ENCODE measurements at regions not wholly inside any gene's neighbourhood (a gene's known extent, or its start where the extent isn't known, plus 50 kb on each side); places are given as distances from the start of the nearest gene placed in this dataset.

DNA sequence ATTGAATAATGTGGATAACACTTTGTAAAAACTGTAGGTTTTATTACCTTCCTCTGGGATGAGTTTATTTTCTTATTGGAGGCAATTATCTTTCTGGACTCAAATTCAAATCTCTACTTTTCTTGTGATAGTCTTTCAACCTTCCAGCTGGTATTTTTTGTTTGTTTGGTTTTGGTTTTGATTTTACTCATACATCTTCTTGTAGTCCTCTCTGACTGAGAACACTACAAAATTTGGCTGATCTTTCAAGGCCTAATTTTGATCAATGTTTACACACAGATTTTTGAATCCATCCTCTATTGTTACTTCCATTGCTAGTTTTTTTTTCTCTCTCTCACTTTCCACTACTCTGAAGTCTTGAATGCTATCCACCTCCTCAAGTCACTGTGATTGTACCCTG is 303.8 kb upstream of the NECTIN3 start:
- POLR2A ChIA-PET = no interaction called here
- no peak for TF ChIP-seq ARID3B (CRISPR knock-in tag; IDR thresholded peaks at IDR 0.05; ENCODE audit: borderline replicate concordance)
- no peak for TF ChIP-seq CCNT2 (IDR thresholded peaks at IDR 0.05; ENCODE audit: borderline replicate concordance, extremely low read depth, insufficient read length, low read depth, low read length)
- TF ChIP-seq SETDB1 (IDR thresholded peaks at IDR 0.05; ENCODE audit: low read length) = no peak
- TF ChIP-seq ZNF121 (CRISPR knock-in tag; conservative IDR thresholded peaks at IDR 0.05) = no peak
- no peak for TF ChIP-seq NR0B1 (IDR thresholded peaks at IDR 0.05; ENCODE audit: partially characterized antibody)
- TF ChIP-seq ZNF175 (CRISPR knock-in tag; IDR thresholded peaks at IDR 0.05; ENCODE audit: low read depth) = no peak
- TF ChIP-seq DIDO1 (tag; IDR thresholded peaks at IDR 0.05; ENCODE audit: low read depth) = no peak
- no peak for TF ChIP-seq KAT2B (IDR thresholded peaks at IDR 0.05; ENCODE audit: low read depth, low read length)
- TF ChIP-seq HMGN3 (IDR thresholded peaks at IDR 0.05; ENCODE audit: borderline replicate concordance, extremely low read depth, insufficient read length, low read depth, low read length) = no peak
- TF ChIP-seq, protein P1, sequence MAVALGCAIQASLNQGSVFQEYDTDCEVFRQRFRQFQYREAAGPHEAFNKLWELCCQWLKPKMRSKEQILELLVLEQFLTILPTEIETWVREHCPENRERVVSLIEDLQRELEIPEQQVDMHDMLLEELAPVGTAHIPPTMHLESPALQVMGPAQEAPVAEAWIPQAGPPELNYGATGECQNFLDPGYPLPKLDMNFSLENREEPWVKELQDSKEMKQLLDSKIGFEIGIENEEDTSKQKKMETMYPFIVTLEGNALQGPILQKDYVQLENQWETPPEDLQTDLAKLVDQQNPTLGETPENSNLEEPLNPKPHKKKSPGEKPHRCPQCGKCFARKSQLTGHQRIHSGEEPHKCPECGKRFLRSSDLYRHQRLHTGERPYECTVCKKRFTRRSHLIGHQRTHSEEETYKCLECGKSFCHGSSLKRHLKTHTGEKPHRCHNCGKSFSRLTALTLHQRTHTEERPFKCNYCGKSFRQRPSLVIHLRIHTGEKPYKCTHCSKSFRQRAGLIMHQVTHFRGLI (CRISPR knock-in tag; IDR thresholded peaks at IDR 0.05) = no peak
- TF ChIP-seq CEBPG (CRISPR knock-in tag; IDR thresholded peaks at IDR 0.05) = no peak
- no peak for TF ChIP-seq CEBPG (tag; conservative IDR thresholded peaks at IDR 0.05 in 1 of 2, IDR thresholded peaks at IDR 0.05 in 1 of 2)
- no peak for TF ChIP-seq FUS (optimal IDR thresholded peaks at IDR 0.05; ENCODE audit: low read depth, low read length)
- TF ChIP-seq THRA (IDR thresholded peaks at IDR 0.05) = no peak
- no peak for TF ChIP-seq NBN (IDR thresholded peaks at IDR 0.05; ENCODE audit: low read depth)
- TF ChIP-seq MIER1 (IDR thresholded peaks at IDR 0.05; ENCODE audit: low read depth) = no peak

More for the DNA sequence above, 303.8 kb upstream of the NECTIN3 start:
- H3K27ac ChIP-seq (ENCODE audit: extremely low read depth, low read depth, low read length) = no peak overlapping the region
- no peaks in the 10 kb centered on the region for H3K79me2 ChIP-seq (ENCODE audit: control insufficient read depth, insufficient read depth, low read length)
- H4K20me1 ChIP-seq (replicated peaks; ENCODE audit: control insufficient read depth, insufficient read depth, low read length) = no peaks in the 10 kb centered on the region
- no peaks in the 10 kb centered on the region for H3K4me1 ChIP-seq (replicated peaks in 1 of 2; ENCODE audit: control insufficient read depth in 2 of 2, insufficient read depth in 2 of 2, low read length in 2 of 2)
- H3K9me1 ChIP-seq (ENCODE audit: control insufficient read depth, insufficient read depth, low read length) = no peaks in the 10 kb centered on the region
- DNase-seq (ENCODE audit: extremely low read depth in 1 of 4, low spot score in 3 of 4) = no peak
- no peaks in the 10 kb centered on the region for H3K9me3 ChIP-seq (replicated peaks; ENCODE audit: control insufficient read depth, insufficient read depth, low read depth, low read length)
- no peak overlapping the region for H3K4me2 ChIP-seq (ENCODE audit: insufficient read depth, low read length)
- H3K36me3 ChIP-seq (ENCODE audit: control insufficient read depth, insufficient read depth, low read length) = no peaks in the 10 kb centered on the region
- no peak for FAIRE-seq
- BruUV-seq (replicated peaks) = no TSS peak
- no peak for ATAC-seq
- H2AFZ ChIP-seq (ENCODE audit: low read depth, low read length) = no peak overlapping the region
- H3K27me3 ChIP-seq (ENCODE audit: control insufficient read depth in 2 of 2, insufficient read depth in 2 of 2, low read length in 2 of 2) = no peaks in the 10 kb centered on the region
- no peak overlapping the region for H3K9ac ChIP-seq (ENCODE audit: insufficient read depth in 1 of 2, low read depth in 2 of 2, low read length in 2 of 2)
- no peak overlapping the region for H3K4me3 ChIP-seq
- intact Hi-C loops (cut with micrococcal nuclease) (no loop called here), in situ Hi-C loops (cut with MboI) (no loop called here)
- CTCF ChIA-PET (ENCODE audit: low intra/inter-chr PET ratio) = no interaction called here

Data from K562 (cell line).